HL-60/S4 treated with retinoic acid at 250 ng/mL for 4 days and 3 days (cell line): ENCODE measurements at regions not wholly inside any gene's neighbourhood (a gene's known extent, or its start where the extent isn't known, plus 50 kb on each side); places are given as distances from the start of the nearest gene placed in this dataset.

Experiments used
- in situ Hi-C: fragments of 300-500 bp; cut with MboI; formaldehyde crosslinking; loops from 2 replicates; pipeline ENCODE4 v1.7.0; 2022; ENCODE audit warnings: low sequenced_read_pairs

- in situ Hi-C loops, result no loop called here
Observed at GRCh38 chr1:56418151-56418631, 161.2 kb downstream of the PLPP3 start.

- in situ Hi-C loops, result no loop called here
Observed at GRCh38 chr1:56417646-56418045, 161.7 kb downstream of the PLPP3 start.

GRCh38 chr1:56416495-56416894 is 162.9 kb downstream of the PLPP3 start:
- in situ Hi-C loops, result no loop called here

GRCh38 chr1:56415720-56416119 is 163.6 kb downstream of the PLPP3 start:
- in situ Hi-C loops, result no loop called here

- in situ Hi-C loops, result no loop called here
Observed at GRCh38 chr1:56415258-56415657, 164.1 kb downstream of the PLPP3 start.

GRCh38 chr1:56414728-56415224 is 164.6 kb downstream of the PLPP3 start:
- in situ Hi-C loops, result no loop called here

- in situ Hi-C loops, result no loop called here
Observed at GRCh38 chr1:56413671-56414199, 165.6 kb downstream of the PLPP3 start.

GRCh38 chr1:56411484-56412180 is 167.7 kb downstream of the PLPP3 start:
- in situ Hi-C loops, result no loop called here

GRCh38 chr1:56411021-56411420 is 168.3 kb downstream of the PLPP3 start:
- in situ Hi-C loops, result no loop called here

GRCh38 chr1:56410405-56410804 is 169.0 kb downstream of the PLPP3 start:
- in situ Hi-C loops, result no loop called here

- in situ Hi-C loops, result no loop called here
Observed at GRCh38 chr1:56409112-56409691, 170.2 kb downstream of the PLPP3 start.

- in situ Hi-C loops, result no loop called here
Observed at GRCh38 chr1:56406821-56407220, 172.5 kb downstream of the PLPP3 start.

GRCh38 chr1:56404561-56405030 is 174.8 kb downstream of the PLPP3 start:
- in situ Hi-C loops, result no loop called here

GRCh38 chr1:56404066-56404465 is 175.3 kb downstream of the PLPP3 start:
- in situ Hi-C loops, result no loop called here

GRCh38 chr1:56403321-56403720 is 176.0 kb downstream of the PLPP3 start:
- in situ Hi-C loops, result no loop called here

- in situ Hi-C loops, result no loop called here
Observed at GRCh38 chr1:56401191-56401590, 178.2 kb downstream of the PLPP3 start.

- in situ Hi-C loops, result no loop called here
Observed at GRCh38 chr1:56400526-56400925, 178.8 kb downstream of the PLPP3 start.

GRCh38 chr1:56399795-56400194 is 179.6 kb downstream of the PLPP3 start:
- in situ Hi-C loops, result no loop called here

- in situ Hi-C loops, result no loop called here
Observed at GRCh38 chr1:56399326-56399725, 180.0 kb downstream of the PLPP3 start.

GRCh38 chr1:56397811-56398231 is 181.5 kb downstream of the PLPP3 start:
- in situ Hi-C loops, result no loop called here

GRCh38 chr1:56397409-56397808 is 182.0 kb downstream of the PLPP3 start:
- in situ Hi-C loops, result no loop called here

- in situ Hi-C loops, result no loop called here
Observed at GRCh38 chr1:56396581-56396980, 182.8 kb downstream of the PLPP3 start.
